Embryonic facial prominence (tissue), 1 donor: ENCODE measurements at regions not wholly inside any gene's neighbourhood (a gene's known extent, or its start where the extent isn't known, plus 50 kb on each side); places are given as distances from the start of the nearest gene placed in this dataset.
"Not testable (repeated sequence)": the region's sequence is repeated elsewhere in the genome, so short reads cannot be mapped to it uniquely, and the experiment has no call there.

Source experiments
- DNase-seq: peaks from one replicate; pipeline ENCODE4 v3.0.0-alpha.2; 2016; ENCODE audit errors: extremely low spot score

- DNase-seq: not testable (repeated sequence)
Measured at GRCh38 chr2:91422102-91422501, 2730.6 kb downstream of the RPIA start.

DNA sequence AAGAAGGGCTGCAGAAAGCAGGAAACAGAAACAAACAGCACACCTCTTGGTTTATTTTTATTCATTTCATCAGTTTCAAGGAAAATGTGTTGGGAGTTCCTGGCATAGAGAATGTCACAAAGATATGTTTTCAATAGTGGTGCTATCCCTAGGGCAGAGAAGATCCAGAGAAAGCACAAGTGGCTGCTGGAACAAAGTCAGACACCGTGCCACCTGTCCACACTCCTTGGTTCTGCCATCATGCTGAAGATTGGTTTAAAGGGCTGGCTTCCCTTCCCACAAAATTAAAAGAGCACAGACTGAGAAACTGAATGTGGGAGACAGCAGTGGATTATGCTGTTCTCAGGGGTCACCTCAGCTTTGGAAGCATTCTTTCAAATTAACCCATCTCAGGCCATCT, 2735.7 kb downstream of the RPIA start:
- not testable (repeated sequence) for DNase-seq

GRCh38 chr2:91441932-91442245, 2750.4 kb downstream of the RPIA start:
- not testable (repeated sequence) for DNase-seq

- DNase-seq: no peak
Measured at GRCh38 chr2:91442246-91442905, 2750.9 kb downstream of the RPIA start.

DNA sequence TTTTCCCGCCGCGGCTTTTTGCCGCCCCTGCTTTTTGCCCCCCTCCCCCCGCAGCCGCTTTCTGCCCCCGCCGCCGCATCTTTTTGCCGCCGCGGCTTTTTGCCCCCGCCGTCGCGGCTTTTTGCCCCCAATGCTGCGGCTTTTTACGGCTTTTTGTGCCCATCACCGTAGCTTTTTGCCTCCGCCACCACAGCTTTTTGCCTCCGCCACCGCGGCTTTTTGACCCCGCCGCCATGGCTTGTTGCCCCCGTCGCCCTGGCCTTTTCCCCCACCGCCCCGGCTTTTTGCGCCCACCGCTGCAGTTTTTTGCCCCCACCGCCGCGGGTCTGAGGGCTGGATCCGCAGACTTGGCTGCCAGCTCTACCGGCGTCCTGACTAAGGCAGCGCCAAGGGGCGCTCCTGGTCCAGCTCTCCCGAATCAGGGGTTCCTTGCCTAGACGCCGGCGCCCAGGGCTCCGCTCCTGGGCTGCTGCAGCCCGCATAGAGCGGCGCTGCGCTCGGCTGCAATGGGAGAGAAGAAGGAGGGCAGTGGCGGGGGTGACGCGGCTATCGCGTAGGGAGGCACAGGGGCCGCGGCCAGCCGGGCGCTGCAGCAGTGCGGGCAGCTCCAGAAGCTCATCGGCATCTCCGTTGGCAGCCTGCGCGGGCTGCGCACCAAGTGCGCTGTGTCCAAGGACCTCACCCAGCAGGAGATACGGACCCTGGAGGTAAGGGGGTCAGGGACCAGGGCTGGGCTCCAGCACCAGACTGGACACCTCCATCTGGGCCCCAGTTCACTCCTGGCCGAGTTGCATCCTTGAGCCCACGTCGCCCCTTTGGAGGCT, 2751.6 kb downstream of the RPIA start:
- not testable (repeated sequence) for DNase-seq

GRCh38 chr2:91443730-91444115, 2752.2 kb downstream of the RPIA start:
- DNase-seq: not testable (repeated sequence)

GRCh38 chr2:91445705-91446104, 2754.2 kb downstream of the RPIA start:
- DNase-seq: not testable (repeated sequence)

DNA sequence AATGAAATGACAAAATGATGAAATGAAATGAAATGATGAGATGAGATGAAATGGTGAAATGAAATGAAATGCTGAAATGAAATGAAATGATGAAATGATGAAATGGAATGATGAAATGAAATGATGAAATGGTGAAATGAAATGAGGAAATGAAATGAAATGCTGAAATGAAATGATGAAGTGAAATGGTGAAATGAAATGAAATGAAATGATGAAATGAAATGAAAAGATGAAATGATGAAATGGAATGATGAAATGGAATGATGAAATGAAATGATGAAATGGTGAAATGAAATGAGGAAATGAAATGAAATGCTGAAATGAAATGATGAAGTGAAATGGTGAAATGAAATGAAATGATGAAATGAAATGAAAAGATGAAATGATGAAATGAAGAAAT, 2755.0 kb downstream of the RPIA start:
- DNase-seq: not testable (repeated sequence)

GRCh38 chr2:91446915-91447314, 2755.4 kb downstream of the RPIA start:
- DNase-seq: not testable (repeated sequence)

DNA sequence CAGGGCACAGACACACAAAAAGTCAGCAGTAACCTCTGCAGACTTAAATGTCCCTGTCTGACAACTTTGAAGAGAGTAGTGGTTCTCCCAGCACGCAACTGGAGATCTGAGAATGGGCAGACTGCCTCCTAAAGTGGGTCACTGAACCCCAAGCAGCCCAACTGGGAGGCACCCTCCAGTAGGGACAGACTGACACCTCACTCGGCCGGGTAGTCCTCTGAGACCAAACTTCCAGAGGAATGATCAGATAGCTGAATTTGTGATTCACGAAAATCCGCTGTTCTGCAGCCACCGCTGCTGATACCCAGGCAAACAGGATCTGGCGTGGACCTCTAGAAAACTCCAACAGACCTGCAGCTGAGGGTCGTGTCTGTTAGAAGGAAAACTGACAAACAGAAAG, 2756.0 kb downstream of the RPIA start:
- DNase-seq: not testable (repeated sequence)

- DNase-seq: not testable (repeated sequence)
Measured at GRCh38 chr2:91462292-91462691, 2770.8 kb downstream of the RPIA start.

- not testable (repeated sequence) for DNase-seq
Measured at GRCh38 chr2:91463007-91463406, 2771.5 kb downstream of the RPIA start.

DNA sequence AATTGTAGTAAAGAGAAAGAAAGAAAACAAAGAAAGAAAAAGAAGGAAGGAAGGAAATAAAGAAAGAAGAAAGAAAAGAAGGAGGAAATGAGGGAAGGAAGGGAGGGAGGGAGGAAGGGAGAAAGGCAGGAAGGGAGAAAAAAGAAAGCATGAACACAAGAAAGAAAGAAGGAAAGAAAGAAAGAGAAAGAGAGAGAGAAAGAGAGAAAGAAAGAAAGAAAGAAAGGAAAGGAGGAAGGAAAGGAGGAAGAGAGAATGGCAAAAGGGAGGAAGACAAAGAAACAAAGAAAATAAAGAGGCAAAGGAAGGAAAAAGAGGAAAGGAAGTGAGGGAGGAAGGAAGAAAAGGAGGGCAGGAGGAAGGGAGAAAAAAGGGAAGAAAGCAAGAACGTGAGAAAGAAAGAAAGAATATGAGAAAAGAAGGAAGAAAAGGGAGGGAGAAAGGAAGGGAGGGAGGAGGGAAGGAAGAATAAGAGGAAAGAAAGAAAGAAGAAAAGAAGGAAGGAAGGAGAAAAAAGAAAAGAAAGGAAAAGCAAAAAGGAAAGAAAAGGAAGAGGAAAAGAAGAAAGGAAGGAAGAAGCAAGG, 2775.4 kb downstream of the RPIA start:
- not testable (repeated sequence) for DNase-seq

GRCh38 chr2:91476244-91476935, 2784.9 kb downstream of the RPIA start:
- not testable (repeated sequence) for DNase-seq

GRCh38 chr2:91476936-91477246, 2785.4 kb downstream of the RPIA start:
- DNase-seq: not testable (repeated sequence)

- DNase-seq: not testable (repeated sequence)
Measured at GRCh38 chr2:91477291-91477690, 2785.8 kb downstream of the RPIA start.

GRCh38 chr2:91477731-91478672, 2786.5 kb downstream of the RPIA start:
- DNase-seq: no peak

GRCh38 chr2:91478851-91479718, 2787.6 kb downstream of the RPIA start:
- not testable (repeated sequence) for DNase-seq

GRCh38 chr2:91485226-91485625, 2793.8 kb downstream of the RPIA start:
- not testable (repeated sequence) for DNase-seq
